IPS DF 4.7 (cell line): ENCODE measurements at regions not wholly inside any gene's neighbourhood (a gene's known extent, or its start where the extent isn't known, plus 50 kb on each side); places are given as distances from the start of the nearest gene placed in this dataset.
"Not testable (repeated sequence)": the region's sequence is repeated elsewhere in the genome, so short reads cannot be mapped to it uniquely, and the experiment has no call there.

Experiments
- DNase-seq: peaks from one replicate; pipeline ENCODE4 v3.0.0-alpha.2; 2013; ENCODE audit warnings: low spot score; ENCODE audit errors: extremely low read depth

DNA sequence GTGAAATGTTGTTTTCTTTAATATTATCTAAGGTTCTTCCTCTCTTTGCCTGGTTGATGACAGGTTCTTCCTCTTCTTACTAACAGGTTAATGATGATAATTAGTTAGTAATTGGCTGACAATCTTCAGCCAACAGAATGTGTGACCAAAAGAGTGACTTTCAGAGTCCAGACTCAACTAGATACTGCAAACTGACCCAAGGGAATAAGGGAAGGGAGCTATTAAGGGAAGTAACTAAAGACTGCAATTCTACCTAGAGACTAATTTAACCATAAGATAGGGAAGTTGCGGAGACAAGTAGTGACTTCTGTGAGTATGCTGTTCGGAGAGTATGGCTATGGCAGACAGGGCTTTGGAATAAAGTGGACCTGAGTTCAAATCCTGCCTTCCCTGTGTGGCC, 127.3 kb upstream of the TACR1 start:
- no peak for DNase-seq

GRCh38 chr2:75325594-75325993, 126.3 kb upstream of the TACR1 start:
- DNase-seq = no peak

GRCh38 chr2:75324861-75325284, 125.6 kb upstream of the TACR1 start:
- DNase-seq = no peak

DNA sequence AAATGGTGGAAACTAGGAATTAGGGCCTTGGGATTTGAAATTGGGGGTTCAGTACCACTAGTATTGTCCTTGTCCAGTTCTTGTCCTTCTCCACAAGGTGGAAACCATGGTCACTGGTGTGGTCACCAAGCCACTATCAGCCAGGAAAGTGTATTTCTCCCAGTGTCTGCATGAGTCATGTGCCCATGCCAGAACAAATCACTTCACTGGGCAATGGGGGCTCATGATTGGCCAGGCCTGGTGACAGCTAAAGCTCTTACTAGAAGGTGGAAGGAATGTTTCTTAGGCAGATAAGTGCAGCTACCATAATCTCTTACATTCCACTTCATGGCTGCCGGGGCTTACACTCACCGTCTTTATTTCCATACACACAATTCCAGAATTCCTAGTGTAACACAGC, 124.8 kb upstream of the TACR1 start:
- DNase-seq = no peak

GRCh38 chr2:75321599-75321922, 122.2 kb upstream of the TACR1 start:
- DNase-seq = no peak

GRCh38 chr2:75320898-75321598, 121.7 kb upstream of the TACR1 start:
- DNase-seq = no peak

- no peak for DNase-seq
Measured at GRCh38 chr2:75319951-75320350, 120.6 kb upstream of the TACR1 start.

GRCh38 chr2:75317802-75318201, 118.5 kb upstream of the TACR1 start:
- no peak for DNase-seq

DNA sequence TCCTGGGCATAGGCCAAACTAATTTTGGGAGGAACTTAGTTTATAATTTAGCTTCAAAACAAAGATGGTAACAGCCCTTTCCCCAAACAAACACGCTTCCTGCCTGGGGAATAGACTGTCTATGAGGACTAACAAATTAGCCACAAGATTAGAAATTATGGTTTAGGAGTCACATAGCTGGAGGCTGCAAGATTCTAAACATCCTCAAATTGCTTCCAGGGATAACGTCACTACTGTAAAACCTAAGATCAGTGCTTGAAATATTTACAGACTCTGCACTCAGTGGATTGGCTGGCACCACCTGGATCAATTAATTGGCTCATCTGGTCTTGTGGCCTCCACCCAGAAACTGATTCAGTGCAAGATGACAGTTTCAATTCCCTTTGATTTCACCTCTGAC, 118.0 kb upstream of the TACR1 start:
- DNase-seq = no peak

DNA sequence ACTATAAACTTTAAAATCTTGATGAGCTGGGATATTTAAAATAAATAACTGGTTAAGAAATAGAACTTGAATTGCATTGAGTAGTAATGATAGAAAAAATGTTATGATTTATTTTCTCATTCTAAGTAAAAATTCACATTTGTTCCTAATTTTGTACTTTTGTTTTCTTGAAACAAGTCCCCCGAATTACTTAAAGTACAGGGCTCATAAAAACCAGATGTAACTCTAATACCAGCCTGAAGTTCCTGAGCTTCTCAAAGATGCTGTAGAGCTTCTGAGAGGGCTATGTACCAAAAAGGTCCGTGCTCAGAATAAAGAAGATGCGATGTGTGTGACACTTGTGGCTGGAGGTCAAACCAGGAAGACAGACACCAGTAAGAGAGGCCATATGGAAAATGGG, 116.1 kb upstream of the TACR1 start:
- DNase-seq = no peak

DNA sequence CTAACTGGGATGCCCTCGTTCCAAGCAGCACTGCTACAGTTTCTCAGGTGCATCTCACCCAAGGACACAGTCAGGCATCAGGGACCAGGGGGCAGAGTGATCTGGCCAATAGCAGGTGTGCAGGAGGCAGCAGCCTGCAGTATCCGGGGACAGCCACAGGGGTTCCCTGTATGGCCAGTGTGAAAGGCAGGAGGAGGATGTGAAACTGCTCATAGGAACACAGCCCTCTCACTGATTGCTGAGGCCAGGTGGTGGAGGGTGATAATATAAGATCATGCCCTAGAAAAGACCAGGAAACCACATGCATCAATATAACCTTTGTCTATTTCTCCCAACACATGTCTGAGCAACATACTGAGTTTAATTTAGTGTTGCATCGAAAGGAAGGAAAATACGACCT, 112.7 kb upstream of the TACR1 start:
- DNase-seq = peak; percentile 44

DNA sequence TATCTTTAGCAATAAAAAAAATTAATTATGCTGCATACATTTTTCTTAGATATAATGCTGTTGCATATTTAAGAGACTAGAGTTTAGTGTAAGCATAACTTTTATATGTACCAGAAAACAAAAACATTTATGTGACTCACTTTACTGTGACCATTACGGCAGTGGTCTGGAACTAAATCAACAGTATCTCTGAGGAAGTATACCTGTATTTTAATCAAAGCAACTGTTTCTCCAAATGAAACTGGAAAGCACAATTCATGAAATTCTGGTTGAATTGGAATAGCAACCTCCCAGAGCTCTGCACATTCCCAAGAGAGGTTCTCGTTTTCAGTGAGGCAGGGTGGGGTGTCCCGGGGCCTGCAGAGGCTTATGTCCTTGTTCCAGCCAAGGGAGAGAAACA, 112.2 kb upstream of the TACR1 start:
- DNase-seq = no peak

GRCh38 chr2:75310876-75311275, 111.6 kb upstream of the TACR1 start:
- no peak for DNase-seq

- DNase-seq = no peak
Measured at GRCh38 chr2:75309596-75310463, 110.5 kb upstream of the TACR1 start.

DNA sequence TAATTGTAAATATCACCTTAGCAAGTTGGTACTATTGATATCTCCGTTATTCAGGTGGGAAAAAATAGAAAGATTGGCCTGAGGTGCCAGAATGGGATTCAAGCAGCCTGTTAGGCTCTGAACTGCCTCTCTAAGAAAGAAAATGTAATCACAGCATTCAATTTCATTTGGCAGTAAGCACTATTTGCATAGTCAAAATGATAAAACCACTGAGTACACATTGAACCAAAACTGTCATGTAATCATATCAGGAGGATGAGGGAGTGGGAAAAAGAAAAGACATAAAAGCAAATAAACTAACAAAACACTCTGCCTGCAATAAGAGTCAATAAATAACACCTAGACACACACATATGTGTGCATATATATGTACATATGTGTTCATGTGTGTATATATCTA, 103.9 kb upstream of the TACR1 start:
- DNase-seq = no peak

GRCh38 chr2:75294362-75294761, 95.0 kb upstream of the TACR1 start:
- DNase-seq = no peak

GRCh38 chr2:75292826-75293225, 93.5 kb upstream of the TACR1 start:
- DNase-seq = no peak

DNA sequence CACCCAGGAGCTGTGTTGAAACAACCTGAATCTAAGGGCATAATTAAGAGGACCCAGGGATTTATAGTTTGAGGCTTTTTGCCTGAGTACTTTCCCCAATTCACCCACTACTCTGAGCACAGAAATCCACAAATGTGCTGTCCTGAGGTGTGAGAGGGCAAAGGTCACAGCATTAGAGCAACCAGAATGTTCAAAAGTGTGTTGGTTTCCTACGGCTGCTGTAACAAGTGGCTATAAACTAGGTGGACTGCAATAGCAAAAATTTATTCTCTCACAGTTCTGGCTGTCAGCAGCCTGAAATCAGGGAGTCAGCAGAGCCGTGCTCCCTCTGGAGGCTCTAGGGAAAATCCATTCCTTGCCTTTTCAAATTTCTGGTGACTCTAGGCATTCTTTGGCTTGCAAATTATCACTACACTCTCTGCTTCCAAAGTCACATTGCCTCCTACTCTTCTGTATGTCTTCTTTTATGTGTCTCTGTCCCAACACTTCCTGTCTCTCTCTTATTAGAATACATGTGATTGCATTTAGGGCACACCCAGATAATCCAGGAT, 91.4 kb upstream of the TACR1 start:
- no peak for DNase-seq

GRCh38 chr2:75289771-75290170, 90.5 kb upstream of the TACR1 start:
- no peak for DNase-seq

- DNase-seq = not testable (repeated sequence)
Measured at GRCh38 chr2:75289178-75289577, 89.9 kb upstream of the TACR1 start.

DNA sequence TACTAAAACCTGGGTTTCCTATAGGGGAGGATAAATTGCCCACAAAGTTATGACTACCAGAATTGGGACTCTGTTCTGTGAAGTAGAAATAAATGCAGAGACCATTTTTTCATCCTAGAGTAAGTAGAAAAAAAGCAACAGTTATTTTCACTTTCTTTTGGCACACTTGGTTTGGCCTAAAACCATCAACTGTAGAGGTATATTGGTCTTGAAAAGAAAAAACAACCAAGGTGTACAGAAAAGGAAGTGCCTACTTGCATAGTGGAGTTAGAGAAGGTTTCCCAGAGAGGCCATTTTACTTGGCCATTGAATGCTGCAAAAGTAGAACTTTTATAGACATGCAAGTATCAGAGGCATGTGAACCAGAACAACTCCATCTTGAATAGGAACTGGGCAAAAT, 89.4 kb upstream of the TACR1 start:
- no peak for DNase-seq

DNA sequence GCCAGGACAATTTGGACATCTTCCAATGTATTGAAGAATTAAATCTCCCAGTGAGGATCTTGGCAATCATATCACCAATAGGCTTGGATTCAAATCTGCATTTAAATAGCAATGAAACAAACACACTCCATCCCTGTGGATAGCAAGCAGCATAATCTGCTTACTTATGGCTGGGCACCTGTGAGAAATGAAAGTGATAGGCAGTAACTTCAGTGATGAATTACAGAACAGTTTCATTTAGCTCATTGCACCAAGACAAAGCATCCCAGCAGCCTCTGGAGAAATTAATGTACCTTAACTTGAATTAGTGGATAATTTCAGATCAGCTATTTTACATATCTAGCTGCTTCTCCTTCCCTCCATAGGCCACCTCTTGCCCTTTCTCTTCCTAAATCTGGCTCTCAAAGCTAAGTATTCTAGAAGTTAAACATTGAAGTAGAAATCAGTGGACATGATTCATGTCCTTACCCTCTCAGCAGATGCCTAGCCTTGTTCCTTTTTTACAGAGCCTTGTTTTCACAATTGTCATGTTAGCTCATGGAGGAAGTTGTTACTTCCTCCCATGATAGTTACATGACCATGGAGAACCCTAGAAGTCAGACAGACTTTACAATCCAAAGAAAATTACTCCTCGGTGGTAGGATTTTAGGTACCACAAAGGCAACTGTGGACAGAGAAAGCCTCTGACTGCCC, 88.5 kb upstream of the TACR1 start:
- no peak for DNase-seq
